GM21717 (cell line): ENCODE measurements at regions not wholly inside any gene's neighbourhood (a gene's known extent, or its start where the extent isn't known, plus 50 kb on each side); places are given as distances from the start of the nearest gene placed in this dataset.
"Not testable (repeated sequence)": the region's sequence is repeated elsewhere in the genome, so short reads cannot be mapped to it uniquely, and the experiment has no call there.

Experiments used
- ATAC-seq: cut with Tn5 transposase; IDR thresholded peaks from one replicate; pipeline ENCODE4 v1.9.1; 2021; ENCODE audit warnings: mild to moderate bottlenecking, moderate library complexity; ENCODE audit not compliant: unreplicated experiment

DNA sequence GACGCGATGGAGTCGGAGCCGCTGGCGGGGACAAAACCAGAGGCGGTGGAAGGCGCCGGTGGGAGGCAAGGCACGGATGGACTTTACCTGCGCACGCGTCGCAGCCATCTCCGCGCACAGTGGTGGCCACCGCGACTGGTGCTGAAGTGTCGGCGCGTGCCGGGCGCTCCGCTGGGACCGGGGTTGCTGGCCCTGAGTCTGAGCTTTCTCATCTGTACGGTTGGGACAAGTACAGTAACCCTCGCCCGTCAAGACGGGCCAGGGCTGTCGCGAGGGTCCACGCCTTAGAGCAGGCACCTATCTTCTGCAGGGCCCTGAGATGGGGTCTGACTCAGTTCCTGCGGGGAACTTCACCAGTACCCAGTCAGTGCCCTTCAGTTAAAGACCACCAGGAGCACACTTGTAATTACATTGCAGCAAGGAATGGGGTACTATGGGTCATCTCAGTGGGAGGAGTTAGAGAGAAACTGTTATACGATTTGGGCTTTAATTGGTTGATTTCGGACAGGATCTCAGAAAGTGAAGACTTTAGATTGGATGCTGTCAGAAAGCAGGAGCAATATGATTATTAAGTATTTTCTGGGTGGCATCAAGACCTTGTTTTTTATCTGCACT is 385.6 kb downstream of the SPATA31A6 start:
- not testable (repeated sequence) for ATAC-seq

DNA sequence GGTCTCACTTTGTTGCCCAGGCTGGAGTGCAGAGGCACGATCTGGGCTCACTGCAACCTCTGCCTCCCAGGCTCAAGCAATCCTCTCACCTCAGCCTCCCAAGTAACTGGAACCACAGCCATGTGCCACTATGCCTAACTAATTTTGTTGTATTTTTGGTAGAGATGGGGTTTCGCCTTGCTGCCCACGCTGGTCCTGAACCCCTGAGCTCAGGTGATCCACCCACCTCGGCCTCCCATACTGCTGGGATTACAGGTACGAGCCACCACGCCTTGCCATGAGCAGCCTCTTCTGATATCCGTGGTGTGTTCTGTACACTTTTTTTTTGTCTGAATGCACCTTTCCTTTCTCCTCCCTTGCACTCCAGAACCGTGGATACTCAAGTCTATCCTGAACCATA is 394.4 kb downstream of the SPATA31A6 start:
- not testable (repeated sequence) for ATAC-seq
